ENCODE measurements at regions not wholly inside any gene's neighbourhood (a gene's known extent, or its start where the extent isn't known, plus 50 kb on each side); places are given as distances from the start of the nearest gene placed in this dataset.

GRCh38 chr6:14584450-14584849 is 466.9 kb downstream of the CD83 start:
- no peak for TF ChIP-seq CTCF (IDR thresholded peaks at IDR 0.05)
- ATAC-seq (ENCODE audit: low FRiP score) (no peak), DNase-seq (ENCODE audit: low spot score) (no peak)

DNA sequence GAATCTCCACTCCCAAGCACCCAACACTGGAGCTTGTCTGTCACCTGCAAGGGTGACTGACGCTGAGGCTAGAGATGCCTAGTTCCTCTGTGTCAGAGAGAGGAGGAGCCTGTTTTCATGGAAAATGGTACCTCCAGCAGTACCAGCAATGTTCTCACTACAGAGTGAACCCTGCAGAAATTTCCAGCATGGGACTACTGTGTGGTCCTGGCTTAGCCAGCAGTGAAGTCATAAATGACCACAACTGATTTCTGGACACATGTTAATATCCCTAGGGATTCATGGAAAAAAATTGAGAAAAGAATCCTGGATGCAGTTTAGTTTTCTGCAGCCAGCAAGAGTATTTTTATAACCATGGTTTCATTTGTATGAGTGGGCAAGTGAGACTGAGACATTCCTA is 468.1 kb downstream of the CD83 start:
- ATAC-seq (ENCODE audit: low FRiP score), result no peak
- DNase-seq (ENCODE audit: low spot score), result no peak
- TF ChIP-seq CTCF (IDR thresholded peaks at IDR 0.05), result no peak

DNA sequence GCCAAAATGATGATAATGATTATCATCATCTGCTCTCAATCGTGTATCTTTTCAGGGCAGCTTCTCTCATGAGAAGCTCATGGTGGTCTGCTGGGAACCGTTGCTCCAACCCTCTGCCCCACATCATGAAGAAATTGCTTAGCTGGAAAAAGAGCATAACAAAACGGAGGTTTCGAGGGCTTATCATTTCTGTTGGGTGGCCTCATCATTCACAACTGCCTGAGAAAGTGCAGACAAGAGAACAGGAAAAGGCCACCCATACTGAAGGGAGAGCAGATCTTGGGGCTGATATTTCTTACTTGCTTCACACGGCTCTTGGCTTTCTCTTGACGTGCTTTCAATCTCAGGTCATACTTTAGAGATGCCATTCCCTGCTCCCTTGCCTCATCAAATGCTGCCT is 471.6 kb downstream of the CD83 start:
- DNase-seq (ENCODE audit: low spot score), result no peak
- no peak for TF ChIP-seq CTCF (IDR thresholded peaks at IDR 0.05)
- no peak for ATAC-seq (ENCODE audit: low FRiP score)

DNA sequence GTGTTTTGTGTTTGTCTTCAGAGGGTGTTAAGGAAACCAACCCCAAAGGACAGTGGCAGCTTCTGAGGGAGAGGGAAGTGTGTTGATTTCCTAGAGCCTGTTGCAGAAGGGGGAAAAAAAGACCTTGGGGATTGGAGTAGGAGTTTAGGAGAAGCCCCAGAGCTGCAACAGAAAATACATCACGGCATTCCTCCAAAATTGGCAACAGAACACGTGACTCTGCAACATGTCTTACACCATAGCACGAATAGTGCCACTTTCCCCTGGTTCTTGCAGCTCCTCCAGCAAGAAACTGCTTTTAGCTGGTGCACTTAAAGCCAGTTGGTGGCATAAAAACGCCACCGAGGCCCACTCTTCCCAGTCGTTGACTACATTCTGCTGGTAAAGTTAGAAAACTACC is 473.0 kb downstream of the CD83 start:
- ATAC-seq (ENCODE audit: low FRiP score), result no peak
- no peak for DNase-seq (ENCODE audit: low spot score)
- no peak for TF ChIP-seq CTCF (IDR thresholded peaks at IDR 0.05)

- no peak for ATAC-seq (ENCODE audit: low FRiP score)
- no peak for DNase-seq (ENCODE audit: low spot score)
- no peak for TF ChIP-seq CTCF (IDR thresholded peaks at IDR 0.05)
These were observed 474.4 kb downstream of the CD83 start for GRCh38 chr6:14591998-14592397.

- TF ChIP-seq CTCF (IDR thresholded peaks at IDR 0.05), result no peak
- DNase-seq (ENCODE audit: low spot score) (no peak), ATAC-seq (ENCODE audit: low FRiP score) (no peak)
These were observed 475.7 kb downstream of the CD83 start for GRCh38 chr6:14593286-14593685.

- ATAC-seq (ENCODE audit: low FRiP score) (no peak), DNase-seq (ENCODE audit: low spot score) (no peak)
- TF ChIP-seq CTCF (IDR thresholded peaks at IDR 0.05), result no peak
These were observed 478.2 kb downstream of the CD83 start for GRCh38 chr6:14595751-14596150.

Measured in omental fat pad (tissue), 3 donors.